GM12891 (cell line): ENCODE measurements at regions not wholly inside any gene's neighbourhood (a gene's known extent, or its start where the extent isn't known, plus 50 kb on each side); places are given as distances from the start of the nearest gene placed in this dataset.

Source experiments
- PAX5 ChIP-seq: IDR thresholded peaks from 2 replicates; pipeline ENCODE4 v1.6.1; 2011; ENCODE audit warnings: low read length, moderate library complexity, mild to moderate bottlenecking; ENCODE audit not compliant: insufficient read depth, severe bottlenecking
- POLR2A ChIP-seq: IDR thresholded peaks from 2 replicates; pipeline ENCODE4 v1.6.1; 2011; ENCODE audit warnings: low read depth, low read length, control low read depth
- POLR2AphosphoS5 ChIP-seq: IDR thresholded peaks from 2 replicates; pipeline ENCODE4 v1.6.1; 2011; ENCODE audit warnings: low read depth, low read length, control low read depth
- POU2F2 ChIP-seq: IDR thresholded peaks from 2 replicates; pipeline ENCODE4 v1.6.1; 2011; ENCODE audit warnings: low read depth, mild to moderate bottlenecking, control low read depth, low read length, moderate library complexity
- SPI1 ChIP-seq: IDR thresholded peaks from 2 replicates; pipeline ENCODE4 v1.6.1; 2011; ENCODE audit warnings: low read depth, low read length, control low read depth
- TAF1 ChIP-seq: IDR thresholded peaks from 2 replicates; pipeline ENCODE4 v1.6.1; 2011; ENCODE audit warnings: low read depth, low read length, control low read depth

GRCh38 chr10:10657139-10657760 is 360.4 kb upstream of the CELF2 start:
- TF ChIP-seq SPI1 (no peak), POLR2A (no peak), POLR2AphosphoS5 (no peak), TAF1 (no peak), PAX5 (no peak), POU2F2 (no peak)
